Right lung (tissue), 2 donors: ENCODE measurements at regions not wholly inside any gene's neighbourhood (a gene's known extent, or its start where the extent isn't known, plus 50 kb on each side); places are given as distances from the start of the nearest gene placed in this dataset.
"Not testable (repeated sequence)": the region's sequence is repeated elsewhere in the genome, so short reads cannot be mapped to it uniquely, and the experiment has no call there.

Source experiments
- DNase-seq, 2 donors: peaks; one replicate each; pipeline ENCODE4 v3.0.0-alpha.2; 2013

- DNase-seq, result no peak
Observed at GRCh38 chr2:224263571-224264043, 138.3 kb downstream of the FAM124B start.

GRCh38 chr2:224261326-224261725, 140.6 kb downstream of the FAM124B start:
- DNase-seq, result no peak

- peak in 1 of 2 donors; percentile 18 for DNase-seq
Observed at GRCh38 chr2:224260372-224261020, 141.4 kb downstream of the FAM124B start.

GRCh38 chr2:224259831-224260230, 142.1 kb downstream of the FAM124B start:
- DNase-seq, result no peak

GRCh38 chr2:224258059-224258458, 143.8 kb downstream of the FAM124B start:
- DNase-seq, result no peak

GRCh38 chr2:224257156-224257555, 144.8 kb downstream of the FAM124B start:
- DNase-seq, result no peak

GRCh38 chr2:224253464-224253863, 148.4 kb downstream of the FAM124B start:
- DNase-seq, result no peak

- no peak for DNase-seq
Observed at GRCh38 chr2:224252631-224253030, 149.3 kb downstream of the FAM124B start.

GRCh38 chr2:224248944-224249371, 152.9 kb downstream of the FAM124B start:
- DNase-seq, result no peak

GRCh38 chr2:224242561-224242960, 159.3 kb downstream of the FAM124B start:
- DNase-seq, result peak in 1 of 2 donors; percentile 41

GRCh38 chr2:224241812-224242211, 160.1 kb downstream of the FAM124B start:
- DNase-seq, result no peak

GRCh38 chr2:224241001-224241400, 160.9 kb downstream of the FAM124B start:
- no peak for DNase-seq

- peak; percentile 30 to 36 for DNase-seq
Observed at GRCh38 chr2:224223851-224224555, 177.9 kb downstream of the FAM124B start.

- no peak for DNase-seq
Observed at GRCh38 chr2:224222974-224223373, 178.9 kb downstream of the FAM124B start.

GRCh38 chr2:224222291-224222690, 179.6 kb downstream of the FAM124B start:
- DNase-seq, result no peak

- peak; percentile 26 to 31 for DNase-seq
Observed at GRCh38 chr2:224221455-224221913, 180.4 kb downstream of the FAM124B start.

- no peak for DNase-seq
Observed at GRCh38 chr2:224220586-224221255, 181.2 kb downstream of the FAM124B start.

- no peak for DNase-seq
Observed at GRCh38 chr2:224219781-224220180, 180.7 kb upstream of the SERPINE2 start.

GRCh38 chr2:224217962-224218347, 178.9 kb upstream of the SERPINE2 start:
- DNase-seq, result no peak

GRCh38 chr2:224217233-224217961, 178.3 kb upstream of the SERPINE2 start:
- no peak for DNase-seq

GRCh38 chr2:224215611-224216010, 176.5 kb upstream of the SERPINE2 start:
- DNase-seq, result not testable (repeated sequence)

GRCh38 chr2:224213396-224213795, 174.3 kb upstream of the SERPINE2 start:
- no peak for DNase-seq
